HG02642 (cell line): ENCODE measurements at regions not wholly inside any gene's neighbourhood (a gene's known extent, or its start where the extent isn't known, plus 50 kb on each side); places are given as distances from the start of the nearest gene placed in this dataset.

ENCODE experiments used
- ATAC-seq: cut with Tn5 transposase; IDR thresholded peaks from one replicate; pipeline ENCODE4 v1.9.1; 2021; ENCODE audit warnings: mild to moderate bottlenecking; ENCODE audit not compliant: unreplicated experiment, poor library complexity

DNA sequence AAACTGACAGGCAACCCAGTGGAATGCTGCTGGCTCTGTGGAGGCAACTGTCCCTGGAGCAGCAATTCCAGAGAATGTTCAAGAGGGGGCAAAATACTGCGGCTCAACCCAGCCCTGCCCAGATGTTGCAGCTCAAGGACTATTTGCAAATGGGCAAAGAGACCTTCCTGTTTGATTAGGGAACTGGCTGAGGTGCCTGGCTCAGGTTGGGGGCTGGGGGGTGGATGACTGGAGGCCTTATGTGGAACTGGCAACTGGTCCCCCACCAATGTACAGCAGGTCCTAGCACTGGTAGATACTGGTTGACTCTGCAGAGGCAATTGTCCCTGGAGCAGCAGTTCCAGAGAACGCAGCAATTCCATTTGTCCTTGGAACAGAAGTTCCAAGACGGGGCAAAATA, 302.5 kb downstream of the ZPLD1 start:
- ATAC-seq, result no peak

GRCh38 chr3:102741105-102741504, 306.3 kb downstream of the ZPLD1 start:
- no peak for ATAC-seq

DNA sequence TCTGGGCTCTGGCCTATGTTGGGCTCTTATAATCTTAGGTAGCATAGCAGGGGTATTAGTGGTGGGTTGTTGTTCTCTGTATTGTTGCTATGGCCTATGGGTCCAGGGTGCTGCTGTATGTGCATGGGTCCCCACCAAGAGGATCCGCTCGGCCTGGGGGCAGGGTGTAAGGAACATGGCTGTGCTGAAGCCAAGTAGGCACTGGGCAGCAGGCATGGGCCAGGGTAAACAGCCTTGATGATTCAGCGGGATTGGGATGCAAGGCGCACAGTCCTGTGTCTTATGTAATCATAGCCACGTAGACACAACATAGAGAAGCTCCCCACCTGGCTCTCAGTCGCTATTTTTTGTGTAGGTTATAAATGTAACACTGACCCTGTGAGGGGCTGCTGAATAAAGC, 306.9 kb downstream of the ZPLD1 start:
- no peak for ATAC-seq

DNA sequence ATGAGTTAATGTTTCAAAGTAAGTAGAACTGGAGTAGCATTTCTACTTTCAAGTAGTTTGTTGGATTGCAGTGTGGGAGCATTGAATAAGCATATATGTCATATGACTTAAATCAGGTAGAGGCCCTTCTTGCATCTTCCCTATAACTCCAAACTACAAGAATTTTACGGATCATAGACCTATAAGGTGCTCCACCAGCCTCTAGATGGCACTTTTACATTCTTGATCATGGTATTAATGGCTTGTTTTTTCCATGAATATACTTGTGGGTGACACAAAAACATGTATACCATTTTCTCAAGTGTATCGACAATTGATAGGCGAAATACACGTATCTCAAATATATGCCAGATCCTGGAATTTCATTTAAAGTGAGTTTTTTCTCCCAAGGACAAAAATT, 311.1 kb downstream of the ZPLD1 start:
- ATAC-seq, result no peak

DNA sequence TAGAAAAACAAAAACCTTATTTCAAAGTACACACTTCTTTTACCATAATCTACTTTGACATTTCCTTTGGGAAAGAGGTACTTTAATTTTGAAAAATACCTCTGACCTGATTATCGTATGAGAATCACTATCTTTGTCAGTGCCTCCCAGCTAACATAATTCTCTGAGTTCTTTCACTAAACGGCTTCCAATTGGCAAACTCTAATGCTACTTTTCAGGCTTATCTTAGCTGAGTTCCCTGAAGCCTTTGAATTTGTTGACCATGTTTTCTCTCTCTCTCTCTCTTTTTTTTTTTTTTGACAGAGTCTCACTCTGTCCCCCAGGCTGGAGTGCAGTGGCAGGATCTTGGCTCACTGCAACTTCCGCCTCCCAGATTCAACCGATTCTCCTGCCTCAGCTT, 312.8 kb downstream of the ZPLD1 start:
- no peak for ATAC-seq

DNA sequence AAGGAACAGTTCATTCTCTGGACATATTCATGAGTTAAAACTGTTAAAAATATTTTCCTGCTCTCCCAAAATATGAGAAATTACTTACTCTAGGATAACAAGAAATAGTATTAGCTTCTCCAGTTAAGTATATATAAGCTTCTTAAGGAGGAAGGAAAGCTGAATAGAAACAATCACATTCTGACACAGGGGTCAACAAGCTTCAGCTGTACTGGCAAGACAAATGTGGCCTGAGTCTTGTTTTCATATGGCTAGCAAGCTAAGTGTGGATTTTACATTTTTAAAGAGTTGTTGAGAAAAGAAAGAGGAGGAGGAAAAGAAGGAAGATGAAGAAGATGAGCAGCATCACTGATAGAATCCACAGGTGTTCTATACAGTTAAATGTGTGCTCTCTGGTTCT, 313.8 kb downstream of the ZPLD1 start:
- no peak for ATAC-seq

DNA sequence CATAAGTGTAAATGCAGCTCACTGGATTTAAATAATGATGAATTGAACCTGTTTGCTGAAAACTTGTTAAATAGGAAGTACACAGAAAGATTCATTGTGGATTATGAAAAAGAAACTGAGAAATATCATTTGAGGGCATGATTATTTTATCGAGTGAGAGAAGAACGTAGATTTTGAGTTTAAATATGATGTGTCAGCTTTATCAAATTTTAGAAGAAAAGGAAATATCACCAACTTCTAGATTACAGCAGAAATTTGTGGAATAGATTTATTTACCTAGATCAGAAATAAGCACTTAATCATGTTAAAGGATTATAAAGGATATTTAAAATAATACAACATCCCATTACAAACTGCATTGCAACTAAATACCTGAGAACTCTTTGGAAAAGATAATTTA, 315.5 kb downstream of the ZPLD1 start:
- no peak for ATAC-seq

- ATAC-seq, result no peak
Measured at GRCh38 chr3:102753901-102754300, 319.1 kb downstream of the ZPLD1 start.

GRCh38 chr3:102756706-102757105, 321.9 kb downstream of the ZPLD1 start:
- ATAC-seq, result no peak

DNA sequence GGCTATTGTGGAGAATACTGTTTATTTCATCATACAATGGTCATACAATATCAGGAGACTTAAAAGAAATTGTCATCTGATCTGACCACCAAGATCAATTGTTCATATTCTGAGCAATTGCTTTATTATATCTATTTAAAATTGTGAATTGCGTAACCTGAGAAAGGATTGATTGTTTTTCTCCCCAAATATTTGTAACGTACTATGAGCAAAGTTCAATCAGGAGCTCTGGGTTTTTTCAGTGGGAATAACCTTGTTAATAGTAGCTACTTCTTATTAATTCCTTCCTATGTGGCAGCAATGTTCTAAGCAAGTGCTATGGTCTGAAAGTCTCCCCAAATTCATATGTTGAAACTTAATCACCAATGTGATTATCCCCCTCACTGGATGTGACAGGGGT, 323.1 kb downstream of the ZPLD1 start:
- ATAC-seq, result no peak

DNA sequence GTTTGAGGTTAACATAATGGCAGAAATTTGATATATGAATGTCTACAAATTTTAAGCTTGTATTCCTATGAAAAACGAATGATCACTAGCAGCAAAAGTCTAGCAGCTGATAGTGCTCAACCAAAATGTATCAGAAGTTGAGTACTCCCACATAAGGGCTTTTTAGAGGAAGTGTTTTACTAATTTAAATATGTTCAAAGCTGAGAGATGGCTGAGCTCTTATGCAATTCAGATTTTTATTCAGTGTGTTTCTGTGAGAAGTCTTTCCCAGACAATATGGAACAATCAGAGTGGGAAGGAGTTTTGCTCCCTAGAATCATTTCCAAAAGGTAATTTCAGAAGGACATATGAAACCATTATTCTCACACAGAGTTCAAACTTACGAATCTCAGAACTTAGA, 327.0 kb downstream of the ZPLD1 start:
- ATAC-seq, result no peak

DNA sequence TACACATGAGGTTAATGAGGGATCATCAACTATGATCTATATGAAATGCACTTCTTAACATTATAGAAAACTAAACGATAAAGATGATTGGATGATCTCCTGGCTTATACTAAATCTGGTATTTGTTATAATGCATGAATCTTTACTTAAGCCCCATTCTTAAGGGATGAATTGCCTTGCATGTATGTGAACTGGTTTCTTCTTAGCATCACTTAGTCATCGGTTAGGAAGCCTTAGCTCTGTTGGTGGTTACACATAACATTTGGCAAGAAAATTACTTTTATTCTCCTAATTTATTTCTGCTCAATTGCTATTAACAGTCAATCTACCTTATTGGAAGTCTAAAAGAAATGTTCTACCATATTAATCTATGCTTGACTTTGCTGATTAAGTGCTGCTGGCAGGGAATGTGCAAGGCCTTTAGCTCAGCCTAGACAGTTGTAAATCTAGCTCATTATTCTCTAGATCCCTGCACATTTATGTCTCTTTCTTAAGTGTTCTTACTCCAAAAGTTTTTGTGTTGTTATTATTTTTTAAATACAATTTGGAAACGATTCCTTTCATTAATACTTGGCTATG, 356.0 kb downstream of the ZPLD1 start:
- ATAC-seq, result no peak

- no peak for ATAC-seq
Measured at GRCh38 chr3:102791641-102792589, 357.1 kb downstream of the ZPLD1 start.

GRCh38 chr3:102796804-102797203, 362.0 kb downstream of the ZPLD1 start:
- no peak for ATAC-seq

DNA sequence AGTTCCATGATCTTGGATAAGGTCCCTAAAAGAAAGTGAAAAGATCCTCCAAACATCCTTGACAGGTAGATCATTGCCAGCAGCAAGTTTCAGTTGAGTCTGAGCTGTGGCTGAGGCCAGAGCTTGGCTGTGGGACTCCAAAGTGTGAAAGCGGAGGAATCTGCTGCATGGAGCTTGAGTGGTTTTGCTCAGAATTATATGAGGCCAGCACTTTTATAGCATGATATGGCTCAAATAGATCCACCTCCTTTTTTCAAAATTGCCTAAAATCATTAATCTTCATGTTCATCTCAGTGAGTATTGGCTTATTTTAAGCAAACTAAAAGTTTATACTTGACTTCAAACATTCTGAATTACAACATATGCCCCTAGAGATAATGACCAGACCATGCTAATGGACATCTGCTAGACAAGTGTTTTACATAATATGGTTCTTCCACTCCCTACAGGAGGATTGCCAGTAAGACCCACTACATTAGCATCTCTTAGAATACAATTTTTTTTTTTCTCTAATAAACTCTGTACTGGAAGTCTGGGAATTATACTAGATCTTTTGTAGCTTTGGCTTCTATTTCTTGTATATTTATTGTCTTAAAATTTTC, 368.1 kb downstream of the ZPLD1 start:
- no peak for ATAC-seq

GRCh38 chr3:102810937-102811336, 376.1 kb downstream of the ZPLD1 start:
- ATAC-seq, result no peak

DNA sequence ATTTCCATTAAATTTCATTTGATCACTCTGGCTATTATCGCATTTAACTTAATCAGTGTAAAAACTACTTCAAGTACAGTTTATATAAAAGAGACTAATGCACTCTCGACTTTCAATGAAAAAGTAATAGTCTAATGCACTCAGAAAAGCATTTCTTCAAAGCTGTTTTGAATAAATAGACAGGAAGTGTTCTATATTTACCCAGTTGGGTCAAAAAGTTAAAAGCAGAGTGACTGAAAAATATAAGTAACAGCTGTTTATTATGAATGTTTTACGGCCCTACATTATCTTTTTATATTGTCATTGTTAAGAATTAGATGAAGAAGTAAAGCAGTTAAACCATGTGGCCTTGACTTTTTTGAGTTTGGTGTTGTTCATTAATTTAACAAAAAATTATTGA, 391.8 kb downstream of the ZPLD1 start:
- no peak for ATAC-seq

DNA sequence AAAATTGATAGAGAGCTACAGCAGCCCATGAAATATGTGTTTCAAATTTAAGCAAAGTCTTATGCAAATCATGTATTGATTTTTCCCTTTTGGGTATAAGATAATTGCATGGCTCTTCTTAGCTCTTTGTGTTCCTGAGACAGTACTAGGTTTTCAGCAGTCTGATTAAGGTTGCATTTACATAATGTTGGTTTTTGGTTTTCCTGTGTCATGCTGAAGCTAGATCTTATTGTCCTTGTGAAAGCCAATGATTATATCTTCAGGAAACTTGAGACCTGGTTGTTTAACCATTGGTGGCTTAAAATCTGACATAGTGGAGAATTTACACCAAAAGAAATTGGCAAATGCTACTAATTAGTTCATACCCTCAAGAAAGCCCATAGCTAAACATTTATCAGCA, 392.6 kb downstream of the ZPLD1 start:
- ATAC-seq, result no peak

- ATAC-seq, result no peak
Measured at GRCh38 chr3:102830415-102830814, 395.6 kb downstream of the ZPLD1 start.

DNA sequence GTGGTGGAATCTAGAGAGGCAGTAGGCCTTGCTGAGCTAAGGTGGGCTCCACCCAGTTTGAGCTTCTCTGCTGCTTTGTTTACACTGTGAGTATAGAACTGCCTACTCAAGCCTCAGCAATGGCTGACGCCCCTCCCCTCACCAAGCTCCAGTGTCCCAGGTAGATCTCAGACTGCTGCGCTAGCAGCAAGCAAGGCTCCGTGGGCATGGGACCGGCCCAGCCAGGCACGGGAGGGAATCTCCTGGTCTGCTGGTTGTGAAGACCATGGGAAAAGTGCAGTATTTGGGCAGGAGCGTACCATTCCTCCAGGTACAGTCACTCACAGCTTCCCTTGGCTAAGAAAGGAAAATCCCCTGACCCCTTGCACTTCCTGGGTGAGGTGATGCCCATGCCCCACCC, 407.1 kb downstream of the ZPLD1 start:
- no peak for ATAC-seq

- ATAC-seq, result no peak
Measured at GRCh38 chr3:102866845-102867244, 432.0 kb downstream of the ZPLD1 start.

DNA sequence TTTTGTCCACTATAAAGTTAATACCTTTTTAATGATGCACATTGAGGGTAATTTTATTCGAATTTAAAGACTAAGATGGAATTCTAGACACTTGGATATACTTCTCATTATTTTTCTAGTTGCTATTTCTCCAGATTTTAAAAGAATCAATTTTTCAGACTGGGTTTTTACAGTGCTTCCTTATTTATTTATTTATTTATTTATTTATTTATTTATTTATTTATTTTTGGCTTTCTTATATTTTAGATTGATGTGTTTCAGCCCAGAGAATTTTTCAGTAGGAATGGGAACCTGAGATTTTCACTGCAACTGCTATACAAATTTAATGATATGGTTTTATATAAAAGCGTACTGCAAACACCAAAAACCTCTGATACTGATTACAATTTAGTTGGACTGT, 448.7 kb downstream of the ZPLD1 start:
- no peak for ATAC-seq
